ENCODE measurements at regions not wholly inside any gene's neighbourhood (a gene's known extent, or its start where the extent isn't known, plus 50 kb on each side); places are given as distances from the start of the nearest gene placed in this dataset.

GRCh38 chr1:106698660-106699059 lies 357.8 kb upstream of the PRMT6 start:
- Histone ChIP-seq H3K27ac (ENCODE audit: low read length) (no peak overlapping the region), H3K9me3 (ENCODE audit: control insufficient read depth, insufficient read depth, low read depth, low read length) (no peaks in the 10 kb centered on the region), H3K36me3 (ENCODE audit: control insufficient read depth, insufficient read depth, low read length) (no peaks in the 10 kb centered on the region; the same call in 1 of the 2 replicates), H3K27me3 (ENCODE audit: control insufficient read depth, insufficient read depth, low read length) (no peaks in the 10 kb centered on the region), H3K4me3 (ENCODE audit: low read depth in 2 of 2, low read length in 2 of 2) (no peak overlapping the region), H3K4me1 (ENCODE audit: control insufficient read depth, insufficient read depth, low read length) (no peaks in the 10 kb centered on the region)
- TF ChIP-seq TCF7L2 (IDR thresholded peaks at IDR 0.05; ENCODE audit: low read depth, low read length): no peak
- no peak for TF ChIP-seq SIN3A (IDR thresholded peaks at IDR 0.05; ENCODE audit: borderline replicate concordance, insufficient read depth, low read depth, low read length)
- TF ChIP-seq POLR2AphosphoS5 (IDR thresholded peaks at IDR 0.05; ENCODE audit: low read depth, low read length): no peak
- TF ChIP-seq REST (IDR thresholded peaks at IDR 0.05; ENCODE audit: insufficient read depth in 1 of 2, low read depth in 2 of 2, low read length in 1 of 2): no peak
- no peak for TF ChIP-seq CTCF (IDR thresholded peaks at IDR 0.05)
- BruUV-seq (replicated peaks): no TSS peak
- DNase-seq (ENCODE audit: low read depth, low spot score) (no peak), ATAC-seq (no peak)
- intact Hi-C loops (cut with micrococcal nuclease; ENCODE audit: unreplicated experiment) (no loop called here), in situ Hi-C loops (cut with HindIII; ENCODE audit: low pct_unique_long_range_greater_than_20kb, low sequenced_read_pairs) (no loop called here)
- CTCF ChIA-PET: no interaction called here
- POLR2A ChIA-PET: no interaction called here

GRCh38 chr1:106699433-106699832 lies 357.0 kb upstream of the PRMT6 start:
- no TSS peak for BruUV-seq (replicated peaks)
- no peaks in the 10 kb centered on the region for H3K9me3 ChIP-seq (ENCODE audit: control insufficient read depth, insufficient read depth, low read depth, low read length)
- no peak overlapping the region for H3K4me3 ChIP-seq (ENCODE audit: low read depth in 2 of 2, low read length in 2 of 2)
- TF ChIP-seq SIN3A (IDR thresholded peaks at IDR 0.05; ENCODE audit: borderline replicate concordance, insufficient read depth, low read depth, low read length): no peak
- TF ChIP-seq CTCF (IDR thresholded peaks at IDR 0.05): no peak
- no peak for TF ChIP-seq TCF7L2 (IDR thresholded peaks at IDR 0.05; ENCODE audit: low read depth, low read length)
- TF ChIP-seq POLR2AphosphoS5 (IDR thresholded peaks at IDR 0.05; ENCODE audit: low read depth, low read length): no peak
- TF ChIP-seq REST (IDR thresholded peaks at IDR 0.05; ENCODE audit: insufficient read depth in 1 of 2, low read depth in 2 of 2, low read length in 1 of 2): no peak
- intact Hi-C loops (cut with micrococcal nuclease; ENCODE audit: unreplicated experiment): no loop called here
- no peaks in the 10 kb centered on the region; the same call in 1 of the 2 replicates for H3K36me3 ChIP-seq (ENCODE audit: control insufficient read depth, insufficient read depth, low read length)
- in situ Hi-C loops (cut with HindIII; ENCODE audit: low pct_unique_long_range_greater_than_20kb, low sequenced_read_pairs): no loop called here
- H3K27me3 ChIP-seq (ENCODE audit: control insufficient read depth, insufficient read depth, low read length): no peaks in the 10 kb centered on the region
- no peak overlapping the region for H3K27ac ChIP-seq (ENCODE audit: low read length)
- ATAC-seq (no peak), DNase-seq (ENCODE audit: low read depth, low spot score) (no peak)
- ChIA-PET CTCF (no interaction called here), POLR2A (no interaction called here)
- H3K4me1 ChIP-seq (ENCODE audit: control insufficient read depth, insufficient read depth, low read length): no peaks in the 10 kb centered on the region

Data from Panc1 (cell line).